Endothelial cell of umbilical vein (primary cell): ENCODE measurements at regions not wholly inside any gene's neighbourhood (a gene's known extent, or its start where the extent isn't known, plus 50 kb on each side); places are given as distances from the start of the nearest gene placed in this dataset.

Experiments
- BruUV-seq: library from RNA; stranded (reverse); fragments of 400-500 nt; replicated peaks from 2 replicates; lab custom pipeline; 2021; lab: Mats Ljungman, UMichigan
- CTCF ChIA-PET: fragments of 300-600, 350-600 bp; sonication (Branson Sonifier 250); formaldehyde crosslinking; loops from one replicate; lab custom pipeline; 2021; ENCODE audit warnings: antibody characterized with exemption, inconsistent platforms; lab: Charles Lee
- POLR2A ChIA-PET: fragments of 300-600, 350-600 bp; sonication (Branson Sonifier 250); formaldehyde crosslinking; loops from one replicate; lab custom pipeline; 2021; ENCODE audit warnings: antibody characterized with exemption, inconsistent platforms; lab: Charles Lee
- DNase-seq: peaks from one replicate; pipeline ENCODE4 v3.0.0-alpha.2; 2011; ENCODE audit warnings: low read depth, low spot score
- FAIRE-seq: peaks from 2 replicates; lab custom pipeline; 2011; peaks lifted over from hg19 to GRCh38; lab: Jason Lieb, UNC
- H2AFZ ChIP-seq: 2 replicates; pipeline ENCODE4 v1.6.0; 2012; ENCODE audit warnings: low read depth, low read length, control low read depth, inconsistent platforms
- H3K27ac ChIP-seq: 2 replicates; pipeline ENCODE4 v1.5.1; 2011; ENCODE audit warnings: low read depth, mild to moderate bottlenecking, control low read depth, low read length, moderate library complexity; ENCODE audit not compliant: insufficient read depth
- H3K27me3 ChIP-seq, 2 experiments: 2 replicates each; pipeline versions ENCODE4 v1.6.0 to v1.6.1; 2011; ENCODE audit warnings: low read length in 2 of 2, mixed read lengths in 1 of 2; ENCODE audit not compliant: control insufficient read depth in 2 of 2, insufficient read depth in 2 of 2
- H3K36me3 ChIP-seq, 2 experiments: 2 replicates in 1 of 2; 3 replicates in 1 of 2; pipeline ENCODE4 v1.5.1; 2011; ENCODE audit warnings: low read length in 2 of 2, mild to moderate bottlenecking in 1 of 2, moderate library complexity in 1 of 2; ENCODE audit not compliant: control insufficient read depth in 2 of 2, insufficient read depth in 2 of 2; ENCODE audit errors: extremely low read depth in 1 of 2
- H3K4me1 ChIP-seq: 3 replicates; pipeline ENCODE4 v1.5.1; 2011; ENCODE audit warnings: mild to moderate bottlenecking, low read length; ENCODE audit not compliant: control insufficient read depth, insufficient read depth; ENCODE audit errors: extremely low read depth
- H3K4me2 ChIP-seq: 2 replicates; pipeline ENCODE4 v1.6.1; 2011; ENCODE audit warnings: low read length, control low read depth, mixed read lengths; ENCODE audit not compliant: insufficient read depth
- H3K4me3 ChIP-seq, 3 experiments: fragments of 200-600 bp in 1 of 3; sonication (generic), shearing (Covaris generic) in 1 of 3; replicated peaks in 1 of 3; 2 replicates each; pipeline ENCODE4 v1.5.1; 2011 to 2016; ENCODE audit warnings: control low read depth in 3 of 3, low read length in 3 of 3, mild to moderate bottlenecking in 2 of 3, inconsistent platforms in 1 of 3, low read depth in 1 of 3, moderate library complexity in 1 of 3; ENCODE audit not compliant: insufficient read depth in 1 of 3
- H3K79me2 ChIP-seq: 2 replicates; pipeline ENCODE4 v1.6.0; 2012; ENCODE audit warnings: low read length, inconsistent platforms; ENCODE audit not compliant: control insufficient read depth, insufficient read depth
- H3K9ac ChIP-seq: replicated peaks from 2 replicates; pipeline ENCODE3; 2011; ENCODE audit warnings: low read length, control low read depth; ENCODE audit not compliant: insufficient read depth; ENCODE audit errors: extremely low read depth
- H3K9me1 ChIP-seq: replicated peaks from 3 replicates; pipeline ENCODE4 v1.6.0; 2011; ENCODE audit warnings: mild to moderate bottlenecking, low read length; ENCODE audit not compliant: control insufficient read depth, insufficient read depth; ENCODE audit errors: extremely low read depth
- H3K9me3 ChIP-seq: replicated peaks from 2 replicates; pipeline ENCODE4 v1.5.1; 2012; ENCODE audit warnings: low read length, inconsistent platforms; ENCODE audit not compliant: control insufficient read depth, insufficient read depth
- H4K20me1 ChIP-seq: replicated peaks from 2 replicates; pipeline ENCODE3; 2011; ENCODE audit warnings: mild to moderate bottlenecking, low read length; ENCODE audit not compliant: control insufficient read depth, insufficient read depth; ENCODE audit errors: extremely low read depth
- CTCF ChIP-seq, 2 donors: IDR thresholded peaks; 1 replicate in 1 of 2; 2 replicates in 1 of 2; pipeline ENCODE4 v1.5.1; 2011; ENCODE audit warnings: low read length in 2 of 2, mild to moderate bottlenecking in 2 of 2, moderate library complexity in 2 of 2, control low read depth in 1 of 2, inconsistent platforms in 1 of 2, low read depth in 1 of 2; ENCODE audit not compliant: insufficient read depth in 1 of 2; ENCODE audit errors: extremely low read depth in 1 of 2
- EZH2 ChIP-seq: IDR thresholded peaks from 2 replicates; pipeline ENCODE4 v1.6.1; 2012; ENCODE audit warnings: borderline replicate concordance, low read depth, mild to moderate bottlenecking, moderate library complexity, low read length, inconsistent platforms; ENCODE audit not compliant: severe bottlenecking
- FOS ChIP-seq: IDR thresholded peaks from 2 replicates; pipeline ENCODE4 v1.6.1; 2011; ENCODE audit warnings: mild to moderate bottlenecking, low read length, moderate library complexity, borderline replicate concordance; ENCODE audit not compliant: insufficient read depth
- GATA2 ChIP-seq: IDR thresholded peaks from 2 replicates; pipeline ENCODE4 v1.7.0; 2011; ENCODE audit warnings: low read depth, mild to moderate bottlenecking, moderate library complexity, mixed read lengths, low read length; ENCODE audit not compliant: insufficient read length, insufficient read depth
- POLR2A ChIP-seq: IDR thresholded peaks from 2 replicates; pipeline ENCODE4 v1.6.1; 2012; ENCODE audit warnings: low read depth, mild to moderate bottlenecking, control low read depth, low read length
- POLR2AphosphoS5 ChIP-seq: IDR thresholded peaks from 2 replicates; pipeline ENCODE4 v1.6.1; 2012; ENCODE audit warnings: low read depth, mild to moderate bottlenecking, control low read depth, low read length, moderate library complexity; ENCODE audit not compliant: insufficient read depth
- dilution Hi-C: fragments of 300-500 bp; cut with MboI; formaldehyde crosslinking; loops from one replicate; pipeline ENCODE4 v1.15.0; 2019; ENCODE audit warnings: low sequenced_read_pairs; ENCODE audit not compliant: extremely low pct_ligation_motif_present
- intact Hi-C: fragments of 100-400 bp; cut with micrococcal nuclease; formaldehyde crosslinking; loops from one replicate; pipeline ENCODE4 v1.10.0; 2022

DNA sequence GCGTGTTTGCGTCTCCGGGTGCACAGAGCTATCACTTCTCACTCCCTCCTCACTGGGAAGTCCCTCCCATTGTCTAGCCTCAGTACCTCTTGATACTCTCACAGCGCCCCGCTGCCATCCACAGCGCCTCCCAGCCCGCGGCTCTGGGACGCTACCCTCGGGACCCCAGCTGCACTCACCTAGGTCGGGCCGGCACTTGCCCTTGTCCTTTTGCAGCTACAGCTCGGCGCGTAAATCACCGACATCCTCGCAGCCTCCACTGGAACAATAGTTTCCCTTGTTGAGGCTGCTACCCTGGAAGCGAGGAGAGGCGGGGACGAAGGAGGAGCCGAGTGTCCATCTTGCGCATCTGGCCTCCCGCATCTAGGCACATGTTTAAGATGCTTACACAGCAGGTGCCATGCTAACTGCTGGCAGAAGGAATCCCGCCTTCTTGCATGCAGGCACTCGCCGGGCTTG, 269.5 kb upstream of the HSFY2 start:
- Histone ChIP-seq H3K9me1 (no peaks in the 10 kb centered on the region), H3K27me3 (no peaks in the 10 kb centered on the region), H3K4me2 (no peak overlapping the region), H3K36me3 (no peaks in the 10 kb centered on the region), H3K9ac (no peak overlapping the region), H3K4me3 (no peak overlapping the region), H2AFZ (no peak overlapping the region), H3K4me1 (no peaks in the 10 kb centered on the region), H3K27ac (no peak overlapping the region), H3K79me2 (no peaks in the 10 kb centered on the region), H3K9me3 (no peaks in the 10 kb centered on the region), H4K20me1 (no peaks in the 10 kb centered on the region)
- dilution Hi-C loops (no loop called here), intact Hi-C loops (no loop called here)
- POLR2A ChIA-PET = no interaction called here
- no peak for FAIRE-seq
- BruUV-seq = no TSS peak
- TF ChIP-seq FOS = no peak
- TF ChIP-seq POLR2A = no peak
- no peak for TF ChIP-seq POLR2AphosphoS5
- TF ChIP-seq GATA2 = no peak
- no peak for TF ChIP-seq CTCF (IDR thresholded peaks at IDR 0.05; ENCODE audit: extremely low read depth in 1 of 2, insufficient read depth in 1 of 2, low read depth in 1 of 2, low read length in 2 of 2)
- no peak for DNase-seq
- CTCF ChIA-PET = no interaction called here

DNA sequence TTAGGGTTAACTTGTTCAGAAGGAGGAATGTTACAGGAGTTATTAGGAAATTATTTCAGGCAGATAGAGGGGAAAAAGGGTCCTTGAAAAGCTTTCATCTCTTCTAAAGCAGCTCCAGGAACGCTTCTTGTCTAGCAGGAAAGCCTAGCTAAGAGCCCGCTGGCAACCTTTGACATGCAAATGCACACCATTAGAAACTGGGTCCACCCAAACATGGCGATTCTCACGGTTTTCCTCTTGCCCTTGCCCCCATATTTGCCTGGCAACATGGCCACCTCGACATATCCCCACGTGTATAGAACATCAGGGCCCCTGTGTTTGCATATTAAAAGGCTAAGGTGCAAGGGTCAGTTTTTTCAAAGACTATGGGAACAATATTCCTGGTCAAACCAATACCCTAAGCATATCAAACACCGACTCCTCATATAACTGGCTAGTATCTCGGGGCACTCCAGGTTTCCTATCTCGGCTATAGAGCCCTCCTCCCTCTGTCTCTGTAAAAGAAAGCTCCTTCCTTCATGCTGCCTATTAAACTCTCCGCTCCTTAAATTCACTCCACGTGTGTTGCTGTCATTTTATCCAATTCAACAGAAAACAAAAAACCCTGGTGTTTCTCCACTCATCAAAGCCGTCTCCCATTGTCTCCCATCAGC, 268.9 kb upstream of the HSFY2 start:
- H3K4me3 ChIP-seq = no peak overlapping the region
- no peak overlapping the region for H3K4me2 ChIP-seq
- no peaks in the 10 kb centered on the region for H3K9me1 ChIP-seq
- FAIRE-seq (no peak), DNase-seq (no peak)
- H3K9me3 ChIP-seq = no peaks in the 10 kb centered on the region
- BruUV-seq = no TSS peak
- dilution Hi-C loops (no loop called here), intact Hi-C loops (no loop called here)
- POLR2A ChIA-PET = no interaction called here
- no peaks in the 10 kb centered on the region for H3K79me2 ChIP-seq
- no peak overlapping the region for H3K27ac ChIP-seq
- CTCF ChIA-PET = no interaction called here
- H3K36me3 ChIP-seq = no peaks in the 10 kb centered on the region
- H3K9ac ChIP-seq = no peak overlapping the region
- H3K27me3 ChIP-seq = no peaks in the 10 kb centered on the region
- no peak for TF ChIP-seq POLR2A
- no peak for TF ChIP-seq POLR2AphosphoS5
- TF ChIP-seq GATA2 = no peak
- TF ChIP-seq FOS = no peak
- no peak for TF ChIP-seq EZH2
- no peaks in the 10 kb centered on the region for H4K20me1 ChIP-seq
- no peak overlapping the region for H2AFZ ChIP-seq
- no peaks in the 10 kb centered on the region for H3K4me1 ChIP-seq
